HFF-Myc (cell line): ENCODE measurements at regions not wholly inside any gene's neighbourhood (a gene's known extent, or its start where the extent isn't known, plus 50 kb on each side); places are given as distances from the start of the nearest gene placed in this dataset.

Experiments
- DNase-seq: peaks from one replicate; pipeline ENCODE4 v3.0.0-alpha.2; 2011; ENCODE audit warnings: low read depth; ENCODE audit errors: extremely low read depth
- H3K4me3 ChIP-seq: replicated peaks from 2 replicates; pipeline ENCODE4 v1.5.1; 2011; ENCODE audit warnings: low read depth, mild to moderate bottlenecking, control low read depth, low read length
- TF ChIP-seq, protein P1 (sequence below): IDR thresholded peaks from 2 replicates; pipeline ENCODE4 v1.5.1; 2012; ENCODE audit warnings: mild to moderate bottlenecking, low read depth, low read length, control low read depth; ENCODE audit errors: missing control alignments

DNA sequence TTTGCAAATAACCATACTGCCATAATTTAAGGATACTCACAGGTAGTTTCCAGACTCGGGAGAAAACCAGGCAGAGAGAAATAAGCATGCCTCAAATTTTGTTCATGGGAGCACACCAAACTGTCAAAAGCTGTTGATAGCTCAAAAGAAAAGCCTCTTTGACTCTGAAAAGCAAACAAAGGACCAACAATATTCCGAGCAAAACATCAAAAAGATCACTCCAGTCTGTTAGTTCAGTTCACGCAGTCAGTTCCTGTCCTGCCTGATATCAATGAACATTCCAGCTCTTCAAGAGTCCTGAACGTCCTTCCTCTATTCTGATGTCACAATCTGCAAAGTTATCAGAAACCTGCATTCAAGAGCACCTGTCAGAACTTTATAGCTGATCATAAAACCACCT is 78.7 kb downstream of the RRM2 start:
- no peak for DNase-seq
- TF ChIP-seq, protein P1, sequence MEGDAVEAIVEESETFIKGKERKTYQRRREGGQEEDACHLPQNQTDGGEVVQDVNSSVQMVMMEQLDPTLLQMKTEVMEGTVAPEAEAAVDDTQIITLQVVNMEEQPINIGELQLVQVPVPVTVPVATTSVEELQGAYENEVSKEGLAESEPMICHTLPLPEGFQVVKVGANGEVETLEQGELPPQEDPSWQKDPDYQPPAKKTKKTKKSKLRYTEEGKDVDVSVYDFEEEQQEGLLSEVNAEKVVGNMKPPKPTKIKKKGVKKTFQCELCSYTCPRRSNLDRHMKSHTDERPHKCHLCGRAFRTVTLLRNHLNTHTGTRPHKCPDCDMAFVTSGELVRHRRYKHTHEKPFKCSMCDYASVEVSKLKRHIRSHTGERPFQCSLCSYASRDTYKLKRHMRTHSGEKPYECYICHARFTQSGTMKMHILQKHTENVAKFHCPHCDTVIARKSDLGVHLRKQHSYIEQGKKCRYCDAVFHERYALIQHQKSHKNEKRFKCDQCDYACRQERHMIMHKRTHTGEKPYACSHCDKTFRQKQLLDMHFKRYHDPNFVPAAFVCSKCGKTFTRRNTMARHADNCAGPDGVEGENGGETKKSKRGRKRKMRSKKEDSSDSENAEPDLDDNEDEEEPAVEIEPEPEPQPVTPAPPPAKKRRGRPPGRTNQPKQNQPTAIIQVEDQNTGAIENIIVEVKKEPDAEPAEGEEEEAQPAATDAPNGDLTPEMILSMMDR: no peak
- no peak overlapping the region for H3K4me3 ChIP-seq

DNA sequence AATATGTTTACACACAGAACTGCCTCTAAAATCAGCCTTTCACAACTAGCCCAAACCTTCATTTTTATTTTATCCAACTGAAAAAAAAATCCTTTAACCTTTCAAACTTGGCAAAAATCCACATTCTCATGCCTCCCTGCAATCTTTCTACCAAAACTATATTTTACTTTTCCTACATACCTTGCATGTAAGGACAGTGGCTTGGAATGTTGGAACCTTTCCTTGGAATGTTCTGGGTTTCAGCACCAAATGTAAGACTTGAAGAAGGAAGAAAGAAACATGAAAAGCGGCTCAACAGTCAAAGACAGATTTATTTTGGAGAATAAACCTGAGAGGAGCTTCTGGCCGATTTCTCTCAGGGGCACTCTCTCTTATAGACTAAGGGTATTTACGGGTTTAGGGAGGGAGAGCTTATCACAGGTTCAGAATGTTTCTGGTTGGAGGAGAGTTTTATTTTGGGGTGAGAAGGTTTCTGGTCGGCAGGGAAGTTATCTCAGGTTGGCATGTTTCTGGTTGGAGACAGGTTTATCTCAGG is 79.7 kb downstream of the RRM2 start:
- TF ChIP-seq, protein P1: no peak
- no peak overlapping the region for H3K4me3 ChIP-seq
- no peak for DNase-seq

DNA sequence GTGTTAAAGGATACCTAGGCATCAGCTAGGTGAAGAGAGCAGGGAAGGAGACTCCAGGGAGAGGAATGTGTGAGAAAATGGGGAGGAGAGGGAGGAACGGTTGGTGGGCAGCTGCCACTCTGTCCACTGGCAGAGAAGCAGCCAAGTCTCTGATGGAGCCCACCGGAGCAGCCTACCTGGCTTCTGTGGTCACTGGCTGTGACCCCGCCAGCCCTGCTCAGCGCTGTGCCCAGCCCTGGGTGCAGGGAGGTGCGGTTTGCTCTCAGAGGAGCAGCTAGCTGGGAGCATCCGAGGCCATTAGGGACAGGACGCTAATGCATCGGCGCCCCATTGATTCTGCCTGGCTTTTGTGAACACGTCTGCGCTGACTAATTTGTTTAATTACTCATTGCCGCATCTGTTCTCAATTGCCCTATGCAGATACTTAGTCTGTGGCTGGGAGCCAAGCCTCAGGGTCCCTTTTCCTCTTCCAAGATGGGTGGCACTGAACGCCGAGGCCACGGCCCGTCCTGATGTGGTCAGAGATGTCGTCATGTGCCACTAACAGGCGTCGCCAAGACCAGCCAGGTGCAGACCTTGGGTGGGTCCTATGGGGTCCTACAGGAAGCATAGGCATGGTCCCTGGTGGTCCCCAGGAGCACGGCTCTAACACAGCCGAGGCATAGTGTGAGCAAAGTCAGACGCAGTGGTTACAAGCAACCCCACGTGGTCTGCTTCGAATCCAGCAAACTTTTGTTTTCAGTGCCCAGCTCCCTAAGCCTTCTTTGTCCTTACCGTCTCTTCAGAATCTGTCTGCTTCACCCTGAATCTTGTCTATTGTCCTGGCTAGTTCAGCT is 82.0 kb downstream of the RRM2 start:
- TF ChIP-seq, protein P1: no peak
- H3K4me3 ChIP-seq: no peak overlapping the region
- DNase-seq: no peak

DNA sequence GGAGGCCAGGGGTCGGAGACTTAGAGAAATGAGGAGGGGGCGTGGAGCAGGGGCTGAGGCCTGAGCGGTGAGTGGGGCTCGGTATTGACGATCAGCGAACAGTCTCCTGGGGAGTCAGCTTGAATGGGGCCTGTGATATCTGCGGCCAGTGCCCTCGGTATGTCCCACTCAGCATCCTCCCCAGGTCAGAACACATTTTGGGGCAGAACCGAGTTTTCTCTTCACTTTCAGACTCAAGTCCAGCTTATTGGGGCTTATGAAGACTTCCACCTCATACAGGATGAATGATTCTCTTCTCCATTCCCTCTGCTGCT is 82.6 kb downstream of the RRM2 start:
- no peak overlapping the region for H3K4me3 ChIP-seq
- DNase-seq: no peak
- TF ChIP-seq, protein P1: no peak

DNA sequence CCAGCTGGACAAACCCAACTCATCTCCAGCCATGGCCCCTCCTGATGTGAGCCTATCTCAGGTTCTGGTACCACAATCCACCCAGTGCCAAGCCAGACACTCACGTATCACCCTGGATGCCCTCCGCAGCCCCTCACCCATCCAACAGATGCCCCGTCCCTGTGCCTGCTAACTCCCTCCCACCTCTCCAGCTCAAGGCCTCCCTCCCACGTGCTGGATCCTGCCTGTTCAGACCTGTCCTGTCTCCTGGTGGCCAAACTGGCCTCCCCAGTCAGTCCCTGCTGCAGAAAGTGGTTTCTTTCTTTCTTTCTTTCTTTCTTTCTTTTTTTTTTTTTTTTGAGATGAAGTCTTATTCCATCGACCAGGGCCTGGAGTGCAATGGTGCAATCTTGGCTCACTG is 86.2 kb downstream of the RRM2 start:
- no peak for DNase-seq
- no peak overlapping the region for H3K4me3 ChIP-seq
- TF ChIP-seq, protein P1: no peak

DNA sequence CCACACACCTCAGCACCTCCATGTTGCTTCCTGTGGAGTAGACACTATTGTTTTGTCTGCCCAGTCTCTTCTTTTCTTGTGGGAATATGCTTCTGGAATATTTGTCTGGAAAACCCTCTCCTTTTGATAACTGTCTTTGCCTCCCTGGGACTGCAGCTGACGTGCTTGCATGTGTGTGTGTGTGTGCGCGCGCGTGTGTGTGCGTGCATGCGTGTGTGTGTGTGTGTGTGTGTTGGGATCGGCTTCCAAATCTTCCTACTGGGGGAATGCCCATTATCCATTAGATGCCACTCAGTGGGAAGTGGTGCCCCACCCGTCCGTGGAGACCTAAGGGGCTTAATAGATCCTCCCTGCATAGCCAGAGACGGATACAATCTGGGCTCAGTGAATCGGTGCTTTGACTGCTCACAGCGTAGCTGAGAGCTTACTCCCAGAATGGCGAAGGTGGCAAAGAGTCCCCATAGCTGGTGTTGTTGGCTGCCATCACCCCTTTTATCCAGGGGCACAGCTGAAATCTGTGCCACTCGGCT is 86.9 kb downstream of the RRM2 start:
- no peak for DNase-seq
- TF ChIP-seq, protein P1: no peak

More for the DNA sequence above, 86.9 kb downstream of the RRM2 start:
- H3K4me3 ChIP-seq: no peak overlapping the region
